HEK293T (cell line): ENCODE measurements at regions not wholly inside any gene's neighbourhood (a gene's known extent, or its start where the extent isn't known, plus 50 kb on each side); places are given as distances from the start of the nearest gene placed in this dataset.

Source experiments
- CTCF ChIA-PET: fragments of 350-600 bp; formaldehyde crosslinking; extraction: SDS; loops from one replicate; lab custom pipeline; 2021; ENCODE audit warnings: antibody characterized with exemption, inconsistent platforms; lab: Yijun Ruan, JAX
- POLR2A ChIA-PET: fragments of 350-600 bp; formaldehyde crosslinking; extraction: SDS; loops from one replicate; lab custom pipeline; 2020; ENCODE audit warnings: antibody characterized with exemption, inconsistent platforms; lab: Yijun Ruan, JAX
- DNase-seq: peaks from one replicate; pipeline ENCODE4 v3.0.0; 2012; ENCODE audit warnings: mixed read lengths; ENCODE audit errors: extremely low spot score
- ARNT ChIP-seq: fragments of 450-650 bp; IDR thresholded peaks from 2 replicates; pipeline ENCODE4 v1.6.1; 2017; ENCODE audit warnings: mild to moderate bottlenecking
- BHLHE40 ChIP-seq: fragments of 450-650 bp; IDR thresholded peaks from 2 replicates; pipeline ENCODE4 v1.6.1; 2016; ENCODE audit warnings: mild to moderate bottlenecking, moderate library complexity, borderline replicate concordance
- CTBP1 ChIP-seq: fragments of 450-650 bp; IDR thresholded peaks from 2 replicates; pipeline ENCODE4 v1.6.1; 2016; ENCODE audit warnings: borderline replicate concordance
- ELF4 ChIP-seq: fragments of 450-650 bp; IDR thresholded peaks from 2 replicates; pipeline ENCODE4 v1.6.1; 2017; ENCODE audit warnings: antibody characterized with exemption
- FOXA1 ChIP-seq: fragments of 450-650 bp; IDR thresholded peaks from 2 replicates; pipeline ENCODE4 v1.6.1; 2016; ENCODE audit warnings: mild to moderate bottlenecking
- FOXK2 ChIP-seq: fragments of 450-650 bp; IDR thresholded peaks from 2 replicates; pipeline ENCODE4 v1.6.1; 2016; ENCODE audit warnings: mild to moderate bottlenecking
- FOXM1 ChIP-seq: fragments of 450-650 bp; IDR thresholded peaks from 2 replicates; pipeline ENCODE4 v1.6.1; 2017; ENCODE audit warnings: mild to moderate bottlenecking, borderline replicate concordance
- HDGF ChIP-seq: fragments of 450-650 bp; IDR thresholded peaks from 2 replicates; pipeline ENCODE4 v1.6.1; 2017; ENCODE audit warnings: antibody characterized with exemption, borderline replicate concordance
- L3MBTL2 ChIP-seq: fragments of 450-650 bp; conservative IDR thresholded peaks from 2 replicates; pipeline ENCODE4 v1.6.1; 2016; ENCODE audit warnings: mild to moderate bottlenecking
- LEF1 ChIP-seq: fragments of 450-650 bp; IDR thresholded peaks from 2 replicates; pipeline ENCODE4 v1.6.1; 2017; ENCODE audit warnings: mild to moderate bottlenecking, borderline replicate concordance
- NFRKB ChIP-seq: fragments of 450-650 bp; IDR thresholded peaks from 2 replicates; pipeline ENCODE4 v1.6.1; 2016; ENCODE audit warnings: mild to moderate bottlenecking, moderate library complexity
- PKNOX1 ChIP-seq: fragments of 450-650 bp; IDR thresholded peaks from 2 replicates; pipeline ENCODE4 v1.6.1; 2016
- SP1 ChIP-seq: fragments of 450-650 bp; IDR thresholded peaks from 2 replicates; pipeline ENCODE4 v1.6.1; 2017
- SUZ12 ChIP-seq: fragments of 450-650 bp; IDR thresholded peaks from 2 replicates; pipeline ENCODE4 v1.6.1; 2016; ENCODE audit warnings: mild to moderate bottlenecking
- TARDBP ChIP-seq: fragments of 450-650 bp; IDR thresholded peaks from 2 replicates; pipeline ENCODE4 v1.6.1; 2016
- ZNF384 ChIP-seq: fragments of 450-650 bp; IDR thresholded peaks from 2 replicates; pipeline ENCODE4 v1.6.1; 2016

GRCh38 chr13:107035778-107036177 is 467.8 kb upstream of the ARGLU1 start:
- ChIA-PET POLR2A (no interaction called here), CTCF (no interaction called here)
- TF ChIP-seq FOXK2 (no peak), L3MBTL2 (no peak), SUZ12 (no peak), BHLHE40 (no peak), FOXM1 (no peak), PKNOX1 (no peak), FOXA1 (no peak), NFRKB (no peak)
- DNase-seq = no peak

- no peak for DNase-seq
- ChIA-PET CTCF (no interaction called here), POLR2A (no interaction called here)
- TF ChIP-seq LEF1 = no peak
- TF ChIP-seq SP1 = no peak
- TF ChIP-seq L3MBTL2 = no peak
- TF ChIP-seq ELF4 = no peak
- TF ChIP-seq ARNT = no peak
- TF ChIP-seq ZNF384 = no peak
- TF ChIP-seq HDGF = no peak
- no peak for TF ChIP-seq FOXM1
- TF ChIP-seq SUZ12 = no peak
- TF ChIP-seq PKNOX1 = no peak
- no peak for TF ChIP-seq NFRKB
- TF ChIP-seq CTBP1 = no peak
- TF ChIP-seq FOXK2 = no peak
- TF ChIP-seq TARDBP = no peak
- no peak for TF ChIP-seq FOXA1
- TF ChIP-seq BHLHE40 = no peak
Measured at GRCh38 chr13:107035186-107035585, 467.2 kb upstream of the ARGLU1 start.

- DNase-seq = no peak
- CTCF ChIA-PET = no interaction called here
- no peak for TF ChIP-seq ELF4
- no peak for TF ChIP-seq FOXA1
- no peak for TF ChIP-seq HDGF
- TF ChIP-seq NFRKB = no peak
- no peak for TF ChIP-seq SUZ12
- no peak for TF ChIP-seq ZNF384
- TF ChIP-seq ARNT = no peak
- TF ChIP-seq CTBP1 = no peak
- POLR2A ChIA-PET = no interaction called here
Measured at GRCh38 chr13:107034236-107034872, 466.4 kb upstream of the ARGLU1 start.

- POLR2A ChIA-PET = no interaction called here
- TF ChIP-seq SP1 = no peak
- TF ChIP-seq NFRKB = no peak
- no peak for TF ChIP-seq FOXK2
- TF ChIP-seq HDGF = no peak
- TF ChIP-seq SUZ12 = no peak
- DNase-seq = no peak
- CTCF ChIA-PET = no interaction called here
Measured at GRCh38 chr13:107031716-107032115, 463.8 kb upstream of the ARGLU1 start.

- POLR2A ChIA-PET = no interaction called here
- CTCF ChIA-PET = no interaction called here
- no peak for TF ChIP-seq SP1
- TF ChIP-seq HDGF = no peak
- TF ChIP-seq SUZ12 = no peak
- no peak for TF ChIP-seq FOXM1
- TF ChIP-seq LEF1 = no peak
- TF ChIP-seq ARNT = no peak
- TF ChIP-seq CTBP1 = no peak
- DNase-seq = no peak
Measured at GRCh38 chr13:107028751-107029150, 460.8 kb upstream of the ARGLU1 start.

- no peak for TF ChIP-seq ARNT
- TF ChIP-seq LEF1 = no peak
- no peak for TF ChIP-seq FOXK2
- no peak for TF ChIP-seq BHLHE40
- TF ChIP-seq SUZ12 = no peak
- TF ChIP-seq ELF4 = no peak
- no peak for TF ChIP-seq ZNF384
- TF ChIP-seq NFRKB = no peak
- TF ChIP-seq L3MBTL2 = no peak
- no peak for TF ChIP-seq FOXM1
- no peak for TF ChIP-seq PKNOX1
- TF ChIP-seq CTBP1 = no peak
- no peak for TF ChIP-seq TARDBP
- no peak for TF ChIP-seq HDGF
- no peak for TF ChIP-seq FOXA1
- TF ChIP-seq SP1 = no peak
- no peak for DNase-seq
- ChIA-PET POLR2A (no interaction called here), CTCF (no interaction called here)
Measured at GRCh38 chr13:107025991-107026390, 458.1 kb upstream of the ARGLU1 start.

GRCh38 chr13:107023335-107023734 is 455.4 kb upstream of the ARGLU1 start:
- ChIA-PET CTCF (no interaction called here), POLR2A (no interaction called here)
- TF ChIP-seq NFRKB (no peak), ARNT (no peak), ZNF384 (no peak), SUZ12 (no peak), BHLHE40 (no peak), PKNOX1 (no peak), HDGF (no peak)
- DNase-seq = no peak
